Dendritic cell treated with granulocyte-macrophage colony-stimulating factor and Interleukin-4, amounts not matched to agents 40 ng/mL and 50 ng/mL, for 4 days (primary cell): ENCODE measurements at regions not wholly inside any gene's neighbourhood (a gene's known extent, or its start where the extent isn't known, plus 50 kb on each side); places are given as distances from the start of the nearest gene placed in this dataset.
A peak's percentile ranks its signal among the peaks of the same experiment; 100 is the strongest.
"Not testable (repeated sequence)": the region's sequence is repeated elsewhere in the genome, so short reads cannot be mapped to it uniquely, and the experiment has no call there.

ENCODE experiments used
- H3K27ac Mint-ChIP-seq: one replicate; pipeline ENCODE4 v1.8.0; 2022; ENCODE audit warnings: mild to moderate bottlenecking, mixed read lengths
- H3K27me3 Mint-ChIP-seq: one replicate; pipeline ENCODE4 v1.8.0; 2022; ENCODE audit warnings: mild to moderate bottlenecking, mixed read lengths
- H3K36me3 Mint-ChIP-seq: one replicate; pipeline ENCODE4 v1.8.0; 2022; ENCODE audit warnings: low read depth, mixed read lengths
- H3K4me1 Mint-ChIP-seq: one replicate; pipeline ENCODE4 v1.8.0; 2022; ENCODE audit warnings: low read depth, mixed read lengths
- H3K4me3 Mint-ChIP-seq: one replicate; pipeline ENCODE4 v1.8.0; 2022; ENCODE audit warnings: mild to moderate bottlenecking, moderate library complexity, mixed read lengths
- H3K9me3 Mint-ChIP-seq: one replicate; pipeline ENCODE4 v1.8.0; 2022; ENCODE audit warnings: mixed read lengths
- intact Hi-C: fragments of 100-400 bp; cut with micrococcal nuclease; formaldehyde crosslinking; loops from one replicate; pipeline ENCODE4 v1.15.0; 2022

DNA sequence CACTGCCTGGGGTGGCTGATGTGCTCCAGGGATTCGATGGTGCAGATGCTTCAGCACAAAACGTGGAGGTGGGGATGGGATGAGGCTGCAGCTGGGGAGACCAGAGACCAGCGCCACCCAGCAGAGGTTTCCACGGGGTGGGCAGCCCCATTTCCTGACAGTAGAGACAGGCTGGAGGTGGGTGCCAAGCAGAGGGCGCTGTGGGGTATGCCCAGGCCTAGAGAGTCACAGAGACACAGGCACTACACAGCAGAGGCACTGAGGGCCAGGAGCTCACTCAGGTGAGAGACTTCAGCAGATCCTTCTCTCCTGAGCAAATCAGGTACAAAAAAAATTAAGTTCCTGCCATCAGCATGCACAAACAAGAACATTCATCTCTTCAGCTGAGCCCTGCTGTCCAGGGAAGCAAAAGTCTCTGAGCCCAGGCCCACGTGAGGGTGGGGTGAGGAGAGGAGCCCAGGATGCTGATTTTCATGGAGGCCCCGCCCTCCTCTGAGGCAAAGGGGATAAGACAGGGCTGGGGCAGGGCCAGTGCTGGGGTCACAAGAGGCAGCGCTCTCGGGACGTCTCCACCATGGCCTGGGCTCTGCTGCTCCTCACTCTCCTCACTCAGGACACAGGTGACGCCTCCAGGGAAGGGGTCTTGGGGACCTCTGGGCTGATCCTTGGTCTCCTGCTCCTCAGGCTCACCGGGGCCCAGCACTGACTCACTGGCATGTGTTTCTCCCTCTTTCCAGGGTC lies 53.1 kb downstream of the GGTLC2 start:
- H3K4me1 Mint-ChIP-seq, result peaks cover 20% of the 10 kb centered on the region
- H3K27me3 Mint-ChIP-seq, result peaks cover 5% of the 10 kb centered on the region
- H3K27ac Mint-ChIP-seq, result no peak overlapping the region
- H3K36me3 Mint-ChIP-seq, result no peaks in the 10 kb centered on the region
- H3K4me3 Mint-ChIP-seq, result no peak overlapping the region
- no peaks in the 10 kb centered on the region for H3K9me3 Mint-ChIP-seq
- intact Hi-C loops, result loop anchor here (10.0 kb wide), 1 partner anchor 47 kb away; no protein-coding TSS in a partner anchor

GRCh38 chr22:22698263-22698750 lies 53.9 kb downstream of the GGTLC2 start:
- H3K27ac Mint-ChIP-seq, result no peak overlapping the region
- no peaks in the 10 kb centered on the region for H3K36me3 Mint-ChIP-seq
- H3K4me1 Mint-ChIP-seq, result peaks cover 15% of the 10 kb centered on the region
- intact Hi-C loops, result loop anchor here (10.0 kb wide), 1 partner anchor 46 kb away; no protein-coding TSS in a partner anchor
- H3K4me3 Mint-ChIP-seq, result no peak overlapping the region
- no peaks in the 10 kb centered on the region for H3K9me3 Mint-ChIP-seq
- peaks cover 5% of the 10 kb centered on the region for H3K27me3 Mint-ChIP-seq

GRCh38 chr22:22700631-22701030 lies 56.2 kb downstream of the GGTLC2 start:
- no peak overlapping the region for H3K4me3 Mint-ChIP-seq
- peaks cover 5% of the 10 kb centered on the region for H3K27me3 Mint-ChIP-seq
- no peak overlapping the region for H3K27ac Mint-ChIP-seq
- intact Hi-C loops, result no loop called here
- no peaks in the 10 kb centered on the region for H3K9me3 Mint-ChIP-seq
- H3K4me1 Mint-ChIP-seq, result peaks cover 27% of the 10 kb centered on the region
- no peaks in the 10 kb centered on the region for H3K36me3 Mint-ChIP-seq

DNA sequence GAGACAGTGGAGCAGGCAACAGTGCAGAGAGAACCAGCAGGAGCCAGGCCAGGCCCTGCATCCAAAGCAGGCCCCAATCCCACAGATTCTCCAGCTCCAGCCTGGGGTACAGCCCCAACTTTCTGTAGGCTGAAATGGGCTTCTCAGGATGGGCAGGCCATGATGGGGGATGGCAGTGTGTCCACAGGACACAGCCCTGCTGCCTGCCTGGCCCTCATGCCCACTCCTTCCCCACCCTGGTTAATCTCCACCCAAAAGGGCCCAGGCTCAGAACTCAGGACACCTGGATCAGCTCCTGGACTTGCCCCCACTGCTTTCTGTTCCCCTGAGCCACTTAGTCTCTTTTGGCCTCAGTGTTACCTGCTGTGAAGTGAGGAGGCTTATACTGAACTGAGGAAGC lies 57.1 kb downstream of the GGTLC2 start:
- H3K27ac Mint-ChIP-seq, H3K36me3 Mint-ChIP-seq, intact Hi-C loops, H3K4me3 Mint-ChIP-seq, H3K9me3 Mint-ChIP-seq, H3K27me3 Mint-ChIP-seq: not testable (repeated sequence)
- H3K4me1 Mint-ChIP-seq, result peaks cover 36% of the 10 kb centered on the region

DNA sequence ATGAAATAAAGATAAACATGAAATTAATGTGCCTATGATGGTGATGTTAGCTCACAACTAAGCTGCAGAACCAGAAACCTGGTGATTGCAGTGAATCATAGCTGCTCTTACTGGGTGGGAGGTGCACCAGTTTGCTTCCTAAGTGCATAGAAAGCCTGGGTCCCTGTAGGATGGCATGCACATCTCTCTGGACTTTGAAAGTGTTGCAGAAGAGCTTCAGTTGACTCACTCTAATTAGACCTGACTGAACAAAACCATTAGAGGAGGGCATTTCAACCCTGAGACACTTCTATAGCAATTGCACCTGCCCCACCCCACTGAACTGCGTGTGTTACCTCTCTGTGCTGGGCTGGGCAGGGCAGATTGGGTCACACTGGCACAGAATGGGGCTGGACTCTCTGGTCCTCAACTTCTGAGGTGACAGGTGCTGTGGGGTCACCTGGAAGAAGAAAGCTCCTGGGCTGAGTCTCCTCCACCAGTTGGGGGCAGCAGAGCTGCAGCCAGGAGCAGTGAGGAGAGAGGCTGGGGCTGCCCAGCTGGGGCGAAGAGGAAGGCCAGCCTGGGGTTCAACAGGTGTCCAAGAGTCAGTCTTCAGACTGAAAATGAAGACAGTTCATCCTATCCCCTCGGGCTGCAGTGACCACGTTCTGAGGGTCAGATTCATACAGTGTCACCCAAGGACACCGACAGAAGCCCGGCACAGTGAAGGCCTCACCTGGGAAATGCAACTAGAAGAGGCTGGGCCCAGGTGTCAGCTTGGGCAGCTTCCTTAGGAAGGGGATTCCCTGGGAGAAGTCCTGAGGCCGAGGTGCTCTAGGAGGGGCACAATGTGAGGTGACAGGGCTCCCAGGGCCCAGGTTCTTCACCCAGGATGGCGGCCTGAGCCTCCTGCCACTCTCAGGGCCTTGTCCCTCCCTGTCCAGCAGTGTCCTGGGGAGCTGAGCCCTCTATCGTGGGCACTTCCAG lies 58.1 kb downstream of the GGTLC2 start:
- no peaks in the 10 kb centered on the region for H3K9me3 Mint-ChIP-seq
- H3K4me1 Mint-ChIP-seq, result peaks cover 43% of the 10 kb centered on the region
- H3K4me3 Mint-ChIP-seq, result no peak overlapping the region
- peaks cover 5% of the 10 kb centered on the region for H3K27me3 Mint-ChIP-seq
- H3K27ac Mint-ChIP-seq, result no peak overlapping the region
- H3K36me3 Mint-ChIP-seq, result no peaks in the 10 kb centered on the region
- intact Hi-C loops, result no loop called here

- Mint-ChIP-seq H3K36me3 (no peaks in the 10 kb centered on the region), H3K9me3 (no peaks in the 10 kb centered on the region), H3K27me3 (peaks cover 7% of the 10 kb centered on the region), H3K4me3 (no peak overlapping the region), H3K4me1 (peaks cover 37% of the 10 kb centered on the region), H3K27ac (no peak overlapping the region)
- intact Hi-C loops, result no loop called here
Observed at GRCh38 chr22:22703203-22703570, 58.8 kb downstream of the GGTLC2 start.

GRCh38 chr22:22703715-22704114 lies 59.3 kb downstream of the GGTLC2 start:
- Mint-ChIP-seq H3K36me3 (no peaks in the 10 kb centered on the region), H3K27me3 (peaks cover 10% of the 10 kb centered on the region), H3K4me1 (peaks cover 32% of the 10 kb centered on the region), H3K4me3 (no peak overlapping the region), H3K27ac (no peak overlapping the region), H3K9me3 (no peaks in the 10 kb centered on the region)
- intact Hi-C loops, result no loop called here

- H3K27me3 Mint-ChIP-seq, result peaks cover 12% of the 10 kb centered on the region
- intact Hi-C loops, result no loop called here
- H3K27ac Mint-ChIP-seq, result peak overlapping the region; percentile 66
- peaks cover 32% of the 10 kb centered on the region for H3K4me1 Mint-ChIP-seq
- H3K4me3 Mint-ChIP-seq, result no peak overlapping the region
- no peaks in the 10 kb centered on the region for H3K9me3 Mint-ChIP-seq
- H3K36me3 Mint-ChIP-seq, result no peaks in the 10 kb centered on the region
Observed at GRCh38 chr22:22704156-22704946, 59.9 kb downstream of the GGTLC2 start.

DNA sequence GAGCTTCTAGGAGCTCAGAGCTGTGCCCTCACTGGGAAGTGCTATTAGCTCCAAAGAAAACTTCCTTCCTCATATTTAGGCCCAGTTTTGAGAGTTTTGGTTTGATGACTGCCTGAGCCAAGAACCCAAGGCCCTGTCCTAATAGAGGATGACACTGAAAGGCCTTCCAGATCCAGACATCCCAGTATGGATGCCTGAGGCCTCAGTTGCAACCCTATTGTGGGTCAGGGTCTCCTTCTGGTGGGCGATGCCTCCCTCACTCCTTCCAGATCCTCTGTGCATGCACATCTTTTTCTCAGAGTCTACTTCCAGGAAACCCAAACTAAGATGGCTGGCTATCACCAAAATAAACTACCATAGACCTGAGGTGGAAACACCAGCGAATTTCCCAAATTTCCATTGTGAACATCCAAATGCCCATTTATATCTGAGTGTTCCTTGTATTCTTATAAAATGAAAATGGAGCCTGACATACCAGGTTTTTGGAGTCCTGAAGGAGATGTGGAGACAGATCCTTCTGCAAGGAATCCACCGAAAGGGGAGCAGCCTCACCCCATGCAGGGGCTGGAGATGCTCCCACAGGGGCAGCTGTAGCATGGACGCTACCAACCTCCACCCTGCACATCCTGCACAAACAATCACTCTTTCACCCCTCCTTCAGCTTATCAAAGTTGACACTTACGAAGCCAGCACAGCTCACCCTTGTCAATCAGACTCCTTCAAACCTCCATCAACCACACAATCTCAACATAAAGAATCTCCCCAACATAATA lies 61.1 kb downstream of the GGTLC2 start:
- H3K36me3 Mint-ChIP-seq, result no peaks in the 10 kb centered on the region
- peaks cover 18% of the 10 kb centered on the region for H3K27me3 Mint-ChIP-seq
- H3K27ac Mint-ChIP-seq, result peak overlapping the region; percentile 66
- no peaks in the 10 kb centered on the region for H3K9me3 Mint-ChIP-seq
- intact Hi-C loops, result no loop called here
- H3K4me1 Mint-ChIP-seq, result peaks cover 33% of the 10 kb centered on the region
- H3K4me3 Mint-ChIP-seq, result no peak overlapping the region

DNA sequence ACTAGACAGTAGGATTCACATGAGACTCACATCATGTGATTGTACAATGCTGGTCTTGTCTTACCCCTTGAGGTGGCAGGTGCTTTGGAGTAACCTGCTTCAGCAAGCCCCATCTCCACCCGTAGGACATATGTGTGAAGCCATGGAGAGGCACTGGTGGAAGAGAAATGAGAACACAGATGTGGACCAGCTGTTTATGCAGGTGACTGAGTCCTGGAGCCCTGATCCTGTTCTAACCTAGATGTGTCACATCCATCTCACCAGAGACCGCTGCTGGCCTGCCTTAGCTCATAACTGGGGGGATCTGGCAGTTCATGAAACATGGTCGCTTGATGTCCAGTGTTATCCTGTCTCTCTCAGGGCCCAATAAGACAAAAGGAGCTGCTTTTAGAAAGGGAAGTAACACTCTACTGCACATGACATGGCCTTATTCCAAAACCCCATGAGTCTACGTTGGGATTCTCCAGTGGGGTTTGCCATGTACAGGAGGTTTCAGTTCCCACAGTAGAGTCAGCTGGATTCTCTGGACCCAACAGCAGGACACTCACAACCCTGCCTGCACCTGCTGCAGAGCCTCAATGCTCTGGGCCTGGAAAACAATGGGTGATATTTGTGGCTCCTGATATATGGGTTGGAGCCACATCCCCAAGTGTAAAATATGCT lies 62.0 kb downstream of the GGTLC2 start:
- intact Hi-C loops, result no loop called here
- peaks cover 42% of the 10 kb centered on the region for H3K4me1 Mint-ChIP-seq
- H3K9me3 Mint-ChIP-seq, result no peaks in the 10 kb centered on the region
- peaks cover 15% of the 10 kb centered on the region for H3K27me3 Mint-ChIP-seq
- no peak overlapping the region for H3K4me3 Mint-ChIP-seq
- peak overlapping the region; percentile 66 for H3K27ac Mint-ChIP-seq
- H3K36me3 Mint-ChIP-seq, result no peaks in the 10 kb centered on the region

DNA sequence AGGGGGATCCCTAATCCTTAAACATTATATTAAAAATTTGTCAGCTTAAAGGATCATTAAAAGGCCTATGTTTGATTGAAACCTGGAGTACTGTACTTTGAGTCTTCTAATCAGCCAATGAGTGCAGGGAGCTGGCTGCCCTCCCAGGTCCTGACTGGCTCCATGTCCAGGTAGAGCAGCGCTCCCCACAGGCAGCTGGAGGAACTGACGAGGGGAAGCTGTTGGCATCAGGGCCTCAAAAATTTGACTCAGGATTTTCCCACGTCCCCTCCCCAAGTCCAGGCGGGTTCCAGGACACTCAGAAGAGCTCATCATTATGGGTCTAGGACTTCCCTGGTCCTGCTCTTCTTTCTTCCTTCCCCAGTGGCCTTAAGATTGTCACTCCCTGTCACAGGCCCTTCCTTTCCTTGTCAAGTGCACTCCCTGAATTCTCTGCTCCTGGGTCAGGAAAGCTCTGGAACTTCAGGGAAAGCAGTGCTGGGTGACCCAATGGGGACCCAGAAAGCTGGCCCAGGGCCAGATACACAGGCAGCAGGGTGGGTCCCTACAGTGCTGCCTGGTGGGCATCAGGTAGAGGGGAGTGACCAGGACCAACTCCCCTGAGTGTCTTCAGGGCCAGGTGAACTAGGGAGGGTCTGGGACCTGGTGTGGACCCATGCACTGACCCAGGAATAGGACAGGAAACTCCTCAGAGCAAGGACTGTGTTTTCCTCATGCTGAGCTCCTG lies 65.5 kb downstream of the GGTLC2 start:
- Mint-ChIP-seq H3K4me1 (peaks cover 67% of the 10 kb centered on the region), H3K27ac (peak overlapping the region; percentile 74), H3K36me3 (no peaks in the 10 kb centered on the region), H3K27me3 (peaks cover 13% of the 10 kb centered on the region), H3K4me3 (no peak overlapping the region), H3K9me3 (no peaks in the 10 kb centered on the region)
- intact Hi-C loops, result loop anchor here (1.0 to 5.0 kb wide), 2 partner anchors 10 to 37 kb away; no protein-coding TSS in a partner anchor
